HG02938 (cell line): ENCODE measurements at regions not wholly inside any gene's neighbourhood (a gene's known extent, or its start where the extent isn't known, plus 50 kb on each side); places are given as distances from the start of the nearest gene placed in this dataset.
"Not testable (repeated sequence)": the region's sequence is repeated elsewhere in the genome, so short reads cannot be mapped to it uniquely, and the experiment has no call there.

ENCODE experiments used
- ATAC-seq: cut with Tn5 transposase; IDR thresholded peaks from one replicate; pipeline ENCODE4 v1.9.1; 2021; ENCODE audit warnings: mild to moderate bottlenecking, moderate library complexity; ENCODE audit not compliant: unreplicated experiment

- ATAC-seq, result not testable (repeated sequence)
These were observed 100.7 kb upstream of the KLHL1 start for GRCh38 chr13:70208968-70209367.

- no peak for ATAC-seq
These were observed 98.4 kb upstream of the KLHL1 start for GRCh38 chr13:70206671-70207070.

- ATAC-seq, result no peak
These were observed 95.5 kb upstream of the KLHL1 start for GRCh38 chr13:70203661-70204229.

- no peak for ATAC-seq
These were observed 82.8 kb upstream of the KLHL1 start for GRCh38 chr13:70191034-70191433.

GRCh38 chr13:70189981-70190380 is 81.7 kb upstream of the KLHL1 start:
- ATAC-seq, result no peak

GRCh38 chr13:70188567-70188966 is 80.3 kb upstream of the KLHL1 start:
- ATAC-seq, result no peak

GRCh38 chr13:70183041-70183440 is 74.8 kb upstream of the KLHL1 start:
- no peak for ATAC-seq
